ENCODE measurements at regions not wholly inside any gene's neighbourhood (a gene's known extent, or its start where the extent isn't known, plus 50 kb on each side); places are given as distances from the start of the nearest gene placed in this dataset.
"Not testable (repeated sequence)": the region's sequence is repeated elsewhere in the genome, so short reads cannot be mapped to it uniquely, and the experiment has no call there.

DNA sequence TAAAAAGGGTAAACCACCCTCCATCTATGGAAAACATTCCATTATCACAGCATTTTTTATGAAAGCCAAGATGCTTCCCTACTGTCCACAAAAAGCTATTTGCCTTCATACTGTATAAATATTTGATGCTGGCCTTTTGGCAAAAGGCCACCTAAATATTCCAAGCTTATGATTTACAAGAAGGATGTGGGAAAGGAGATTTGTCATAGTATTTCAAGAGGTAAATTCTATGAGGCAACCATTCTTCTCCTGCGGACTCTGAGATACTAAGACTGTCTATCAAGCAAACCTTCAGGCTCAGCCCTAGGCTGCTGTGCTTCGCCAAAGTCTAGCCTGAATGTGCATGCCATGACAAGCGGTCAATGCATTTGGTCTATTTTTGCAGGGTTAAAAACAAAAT is 807.1 kb upstream of the AMELY start:
- H3K4me3 ChIP-seq (ENCODE audit: low read length in 3 of 3), result no peak overlapping the region
- TF ChIP-seq, protein P1, sequence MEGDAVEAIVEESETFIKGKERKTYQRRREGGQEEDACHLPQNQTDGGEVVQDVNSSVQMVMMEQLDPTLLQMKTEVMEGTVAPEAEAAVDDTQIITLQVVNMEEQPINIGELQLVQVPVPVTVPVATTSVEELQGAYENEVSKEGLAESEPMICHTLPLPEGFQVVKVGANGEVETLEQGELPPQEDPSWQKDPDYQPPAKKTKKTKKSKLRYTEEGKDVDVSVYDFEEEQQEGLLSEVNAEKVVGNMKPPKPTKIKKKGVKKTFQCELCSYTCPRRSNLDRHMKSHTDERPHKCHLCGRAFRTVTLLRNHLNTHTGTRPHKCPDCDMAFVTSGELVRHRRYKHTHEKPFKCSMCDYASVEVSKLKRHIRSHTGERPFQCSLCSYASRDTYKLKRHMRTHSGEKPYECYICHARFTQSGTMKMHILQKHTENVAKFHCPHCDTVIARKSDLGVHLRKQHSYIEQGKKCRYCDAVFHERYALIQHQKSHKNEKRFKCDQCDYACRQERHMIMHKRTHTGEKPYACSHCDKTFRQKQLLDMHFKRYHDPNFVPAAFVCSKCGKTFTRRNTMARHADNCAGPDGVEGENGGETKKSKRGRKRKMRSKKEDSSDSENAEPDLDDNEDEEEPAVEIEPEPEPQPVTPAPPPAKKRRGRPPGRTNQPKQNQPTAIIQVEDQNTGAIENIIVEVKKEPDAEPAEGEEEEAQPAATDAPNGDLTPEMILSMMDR (IDR thresholded peaks at IDR 0.05; ENCODE audit: borderline replicate concordance, extremely low read depth, insufficient read depth), result no peak
- intact Hi-C loops (cut with DNase I), result no loop called here

DNA sequence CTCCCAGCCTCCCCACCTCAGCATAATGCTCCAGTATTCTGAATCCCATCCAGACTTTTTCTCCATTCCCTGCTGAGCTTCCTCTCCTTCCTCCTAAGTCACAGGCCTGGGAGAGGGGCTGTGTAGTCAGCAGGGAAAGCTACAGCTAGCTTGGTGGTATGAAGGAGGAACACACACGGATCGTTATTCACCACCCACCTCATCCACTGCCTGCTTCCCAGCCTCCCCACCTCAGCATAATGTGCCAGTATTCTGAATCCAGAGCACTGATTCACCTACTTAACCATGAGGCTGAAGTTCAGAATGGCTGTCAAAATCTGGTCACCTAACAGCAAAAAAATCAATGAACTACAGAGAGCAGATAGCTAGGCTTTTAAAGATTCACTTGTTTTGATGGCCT is 806.6 kb upstream of the AMELY start:
- no peak overlapping the region for H3K4me3 ChIP-seq (ENCODE audit: low read length in 3 of 3)
- no peak for FAIRE-seq
- no peak for DNase-seq
- no peak overlapping the region for H3K27ac ChIP-seq (ENCODE audit: low read depth in 2 of 2, low read length in 2 of 2)
- no peaks in the 10 kb centered on the region for H3K27me3 ChIP-seq (ENCODE audit: control insufficient read depth, insufficient read depth, low read length)
- H3K36me3 ChIP-seq (ENCODE audit: control insufficient read depth in 2 of 3, insufficient read depth in 3 of 3, low read length in 3 of 3), result no peaks in the 10 kb centered on the region
- no peaks in the 10 kb centered on the region for H3K9me3 ChIP-seq (ENCODE audit: control insufficient read depth in 2 of 3, insufficient read depth in 1 of 3, low read length in 3 of 3)
- TF ChIP-seq, protein P1 (IDR thresholded peaks at IDR 0.05; ENCODE audit: borderline replicate concordance, extremely low read depth, insufficient read depth), result no peak
- H3K9ac ChIP-seq (ENCODE audit: low read length in 3 of 3), result no peak overlapping the region
- H3K4me1 ChIP-seq (ENCODE audit: control insufficient read depth in 2 of 3, insufficient read depth in 2 of 3, low read depth in 1 of 3, low read length in 3 of 3), result no peaks in the 10 kb centered on the region
- intact Hi-C loops (cut with DNase I), result no loop called here

More for the DNA sequence above, 807.1 kb upstream of the AMELY start:
- no peaks in the 10 kb centered on the region for H3K9me3 ChIP-seq (ENCODE audit: control insufficient read depth in 2 of 3, insufficient read depth in 1 of 3, low read length in 3 of 3)
- H3K27me3 ChIP-seq (ENCODE audit: control insufficient read depth, insufficient read depth, low read length), result no peaks in the 10 kb centered on the region
- no peak overlapping the region for H3K27ac ChIP-seq (ENCODE audit: low read depth in 2 of 2, low read length in 2 of 2)
- no peaks in the 10 kb centered on the region for H3K4me1 ChIP-seq (ENCODE audit: control insufficient read depth in 2 of 3, insufficient read depth in 2 of 3, low read depth in 1 of 3, low read length in 3 of 3)
- no peak overlapping the region for H3K9ac ChIP-seq (ENCODE audit: low read length in 3 of 3)
- no peak for FAIRE-seq
- no peaks in the 10 kb centered on the region for H3K36me3 ChIP-seq (ENCODE audit: control insufficient read depth in 2 of 3, insufficient read depth in 3 of 3, low read length in 3 of 3)
- DNase-seq, result no peak

DNA sequence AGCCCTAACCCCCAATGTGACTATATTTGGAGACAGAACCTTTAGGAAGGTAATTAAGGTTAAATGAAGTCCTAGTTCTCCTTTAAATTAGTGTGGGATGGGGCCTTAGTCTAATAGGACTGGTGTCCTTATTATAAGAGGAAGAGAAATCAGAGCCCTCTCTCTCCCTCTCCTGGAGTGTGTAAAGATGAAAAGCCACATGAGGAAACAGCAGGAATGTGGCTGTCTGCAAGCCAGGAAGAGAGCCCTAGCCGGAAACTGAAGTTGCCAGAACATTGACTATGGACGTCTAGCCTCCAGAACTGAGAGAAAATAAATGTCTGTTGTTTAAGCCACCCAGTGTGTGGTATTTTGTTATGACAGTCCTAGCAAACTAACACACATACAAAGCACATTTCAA is 802.9 kb upstream of the AMELY start:
- FAIRE-seq, result no peak

DNA sequence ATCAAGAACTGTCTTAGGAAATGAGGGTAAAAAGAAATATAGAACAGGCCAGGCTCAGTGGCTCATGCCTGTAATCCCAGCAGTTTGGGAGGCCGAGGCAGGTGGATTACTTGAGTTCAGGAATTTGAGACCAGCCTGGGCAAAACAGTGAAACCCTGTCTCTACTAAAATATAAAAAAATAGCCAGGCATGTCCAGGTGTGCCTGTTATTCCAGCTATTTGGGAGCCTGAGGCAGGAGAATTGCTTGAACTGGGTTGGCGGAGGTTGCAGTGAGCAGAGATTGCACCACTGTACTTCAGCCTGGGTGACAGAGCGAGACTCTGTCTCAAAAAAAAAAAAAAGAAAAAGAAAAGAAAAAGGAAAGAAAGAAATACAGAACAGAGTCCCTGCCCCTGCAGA is 802.2 kb upstream of the AMELY start:
- FAIRE-seq; intact Hi-C loops (cut with DNase I); H3K9me3 ChIP-seq (ENCODE audit: control insufficient read depth in 2 of 3, insufficient read depth in 1 of 3, low read length in 3 of 3); H3K4me3 ChIP-seq (ENCODE audit: low read length in 3 of 3); H3K9ac ChIP-seq (ENCODE audit: low read length in 3 of 3); H3K36me3 ChIP-seq (ENCODE audit: control insufficient read depth in 2 of 3, insufficient read depth in 3 of 3, low read length in 3 of 3); H3K4me1 ChIP-seq (ENCODE audit: control insufficient read depth in 2 of 3, insufficient read depth in 2 of 3, low read depth in 1 of 3, low read length in 3 of 3); H3K27ac ChIP-seq (ENCODE audit: low read depth in 2 of 2, low read length in 2 of 2); DNase-seq; H3K27me3 ChIP-seq (ENCODE audit: control insufficient read depth, insufficient read depth, low read length): not testable (repeated sequence)

More for the DNA sequence above, 802.9 kb upstream of the AMELY start:
- intact Hi-C loops (cut with DNase I), result no loop called here
- no peak overlapping the region for H3K27ac ChIP-seq (ENCODE audit: low read depth in 2 of 2, low read length in 2 of 2)
- no peaks in the 10 kb centered on the region for H3K9me3 ChIP-seq (ENCODE audit: control insufficient read depth in 2 of 3, insufficient read depth in 1 of 3, low read length in 3 of 3)
- no peak overlapping the region for H3K4me3 ChIP-seq (ENCODE audit: low read length in 3 of 3)
- H3K27me3 ChIP-seq (ENCODE audit: control insufficient read depth, insufficient read depth, low read length), result no peaks in the 10 kb centered on the region
- H3K4me1 ChIP-seq (ENCODE audit: control insufficient read depth in 2 of 3, insufficient read depth in 2 of 3, low read depth in 1 of 3, low read length in 3 of 3), result no peaks in the 10 kb centered on the region
- H3K36me3 ChIP-seq (ENCODE audit: control insufficient read depth in 2 of 3, insufficient read depth in 3 of 3, low read length in 3 of 3), result no peaks in the 10 kb centered on the region
- no peak overlapping the region for H3K9ac ChIP-seq (ENCODE audit: low read length in 3 of 3)
- DNase-seq, result peak in 1 of 5 donors; percentile 18
- TF ChIP-seq, protein P1 (IDR thresholded peaks at IDR 0.05; ENCODE audit: borderline replicate concordance, extremely low read depth, insufficient read depth), result no peak
